NCI-H345 treated with DMSO at 0.1 percent for 48 hours (cell line): ENCODE measurements at regions not wholly inside any gene's neighbourhood (a gene's known extent, or its start where the extent isn't known, plus 50 kb on each side); places are given as distances from the start of the nearest gene placed in this dataset.
"Not testable (repeated sequence)": the region's sequence is repeated elsewhere in the genome, so short reads cannot be mapped to it uniquely, and the experiment has no call there.

ENCODE experiments used
- DNase-seq: peaks from one replicate; lab custom pipeline; 2025; ENCODE audit not compliant: unreplicated experiment; lab: John Stamatoyannopoulos, UW

GRCh38 chr10:35950701-35951100 is 308.6 kb upstream of the FZD8 start:
- DNase-seq = no peak

DNA sequence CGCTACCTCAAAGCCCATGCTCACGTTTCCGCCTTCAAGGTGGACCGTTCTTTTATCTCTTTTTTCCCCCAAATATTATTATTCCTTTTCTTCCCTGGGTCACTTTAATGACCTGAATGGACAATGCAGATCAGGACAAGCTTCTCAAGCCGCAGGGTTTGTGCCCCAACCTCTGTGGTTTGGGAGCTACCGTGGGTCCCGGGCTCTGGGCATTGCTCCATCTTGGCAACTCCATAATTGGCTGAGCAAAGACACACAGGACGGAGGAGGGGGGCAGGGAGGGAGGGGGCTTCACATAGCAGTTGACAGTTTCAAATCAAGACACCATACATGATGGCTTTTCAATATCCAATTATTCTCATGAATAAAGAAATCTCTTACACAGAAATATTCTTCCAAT is 308.1 kb upstream of the FZD8 start:
- no peak for DNase-seq

DNA sequence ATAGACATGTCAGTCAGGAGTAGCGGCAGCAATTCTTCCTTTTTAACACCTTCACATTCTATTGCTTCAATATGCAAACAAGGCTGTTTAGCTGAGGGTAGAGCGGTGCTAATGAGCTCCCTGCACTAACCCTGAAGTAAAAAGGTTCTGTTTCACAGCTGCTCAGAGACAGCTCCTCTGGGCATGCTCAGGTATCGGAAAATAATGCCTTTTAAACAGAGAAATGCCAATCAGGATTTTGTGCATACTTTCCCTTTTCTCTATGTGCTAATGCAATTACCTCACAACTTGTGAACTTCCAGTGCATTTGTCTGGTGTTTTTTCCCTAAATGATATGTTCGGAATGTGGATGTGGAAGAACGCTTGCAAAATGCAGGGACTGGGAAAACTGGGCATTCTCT is 307.7 kb upstream of the FZD8 start:
- no peak for DNase-seq

DNA sequence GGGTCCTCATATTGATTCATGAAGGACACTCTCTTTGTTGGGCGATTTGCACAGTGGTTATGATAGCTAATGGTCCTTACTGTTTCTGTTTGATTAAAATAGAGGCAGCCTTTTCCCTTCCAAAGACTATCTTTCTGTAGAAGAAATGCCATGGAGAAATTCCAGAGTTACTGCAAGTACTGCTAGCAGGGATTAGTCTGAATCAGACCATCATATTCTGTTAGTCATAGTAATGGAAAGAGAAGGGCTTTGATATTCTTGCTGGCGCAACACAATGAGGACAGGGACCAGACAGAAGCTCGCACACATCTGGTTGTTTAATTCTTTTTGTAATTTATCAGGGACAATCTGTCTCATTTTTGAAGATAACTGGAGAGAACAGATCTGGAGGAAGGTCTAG is 304.5 kb upstream of the FZD8 start:
- no peak for DNase-seq

- no peak for DNase-seq
Observed at GRCh38 chr10:35942057-35942456, 300.0 kb upstream of the FZD8 start.

DNA sequence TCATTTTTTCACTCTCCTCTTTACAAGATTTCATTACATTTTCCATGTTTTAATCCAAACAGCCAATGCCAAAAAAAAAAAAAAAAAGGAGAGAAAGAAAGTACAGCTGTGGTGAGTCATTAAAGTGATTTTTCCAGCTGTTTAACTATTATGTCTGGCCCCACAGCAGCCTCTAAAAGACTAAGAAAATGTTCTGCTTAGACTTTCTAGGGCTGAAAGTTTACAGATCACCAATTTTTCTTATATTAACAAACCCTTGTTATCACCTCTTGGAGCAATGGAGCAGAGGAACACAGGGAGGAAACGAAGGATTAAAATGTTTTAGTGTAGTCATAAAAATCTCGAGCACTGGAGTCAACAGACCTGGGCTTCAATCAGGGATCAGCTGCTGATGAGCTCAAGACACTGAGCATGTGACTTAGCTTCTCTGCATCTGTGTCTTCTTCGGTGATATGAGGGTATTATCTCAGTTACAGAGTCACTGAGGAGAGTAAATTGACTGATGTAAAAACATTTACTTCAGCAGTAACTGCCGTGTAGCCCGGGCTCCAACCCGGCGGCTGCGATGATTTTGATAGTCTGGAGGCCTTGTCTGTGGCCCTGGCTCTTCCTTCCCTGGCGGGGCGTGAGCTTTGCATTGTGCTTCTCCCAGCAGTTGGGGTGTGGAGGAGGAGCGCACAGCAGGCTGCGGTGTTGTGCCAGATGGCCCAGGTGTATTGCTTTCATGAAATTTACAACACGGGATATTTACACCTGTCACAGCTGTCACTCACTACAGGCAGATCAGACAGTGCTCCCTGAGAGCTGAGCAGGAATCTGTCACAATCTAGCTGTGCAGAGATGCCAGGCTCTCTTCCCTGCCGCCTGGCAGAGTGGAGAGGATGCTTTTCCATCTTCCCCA is 298.3 kb upstream of the FZD8 start:
- peak; percentile 75 for DNase-seq

DNA sequence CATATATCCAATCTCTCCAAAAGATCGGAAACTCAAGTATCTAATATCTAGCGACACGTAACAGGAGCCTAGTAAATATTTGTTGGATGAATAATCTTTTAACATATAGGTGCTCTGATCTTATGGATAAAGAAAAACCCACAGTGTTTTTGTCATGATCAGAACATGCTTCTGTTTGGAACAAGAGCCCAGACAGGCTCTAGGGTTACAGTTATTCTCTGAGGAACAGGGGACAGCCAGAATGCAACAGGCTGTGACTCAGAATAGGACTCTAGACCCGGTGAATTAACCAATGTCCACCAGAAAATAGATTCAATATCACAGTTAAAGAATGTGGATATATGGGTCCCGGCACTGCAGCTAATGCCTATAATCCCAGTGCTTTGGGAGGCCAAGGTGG is 296.1 kb upstream of the FZD8 start:
- DNase-seq = no peak

DNA sequence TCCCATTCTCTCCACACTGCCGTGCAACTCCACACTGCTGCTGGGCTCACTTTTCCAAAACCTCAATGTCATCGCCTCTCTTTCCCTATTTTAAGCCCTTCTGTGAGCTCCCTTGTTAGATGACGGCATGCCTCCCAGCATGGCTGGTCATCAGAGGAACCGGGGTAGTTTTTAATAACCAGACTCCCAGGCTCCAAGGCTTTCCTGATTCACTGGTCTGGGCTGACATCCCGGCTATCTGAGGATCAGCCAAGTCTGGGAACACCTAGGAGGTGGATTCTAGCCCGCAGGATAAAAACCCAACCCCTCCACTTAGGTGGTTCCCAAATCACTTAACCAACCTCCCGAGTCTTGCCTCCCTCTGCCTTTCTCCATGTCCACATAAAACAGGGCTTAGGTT is 295.4 kb upstream of the FZD8 start:
- DNase-seq = no peak

DNA sequence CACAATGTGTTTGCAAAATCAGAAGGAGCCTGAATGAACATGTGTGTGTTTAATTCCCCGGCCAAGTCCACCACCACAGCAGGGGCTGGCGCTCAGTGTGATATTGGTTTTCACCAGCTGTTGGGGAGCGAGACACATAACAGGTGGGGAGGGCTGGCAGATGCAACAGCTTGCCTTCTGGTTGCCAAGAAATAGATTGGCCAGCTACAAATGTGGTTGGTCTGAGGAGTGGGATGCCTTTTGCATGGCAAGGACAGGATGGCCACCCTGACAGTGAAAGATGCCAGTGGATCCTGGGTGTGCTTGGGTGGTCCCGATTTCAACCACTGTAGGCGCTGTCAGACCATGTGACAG is 292.5 kb upstream of the FZD8 start:
- peak; percentile 35 for DNase-seq

DNA sequence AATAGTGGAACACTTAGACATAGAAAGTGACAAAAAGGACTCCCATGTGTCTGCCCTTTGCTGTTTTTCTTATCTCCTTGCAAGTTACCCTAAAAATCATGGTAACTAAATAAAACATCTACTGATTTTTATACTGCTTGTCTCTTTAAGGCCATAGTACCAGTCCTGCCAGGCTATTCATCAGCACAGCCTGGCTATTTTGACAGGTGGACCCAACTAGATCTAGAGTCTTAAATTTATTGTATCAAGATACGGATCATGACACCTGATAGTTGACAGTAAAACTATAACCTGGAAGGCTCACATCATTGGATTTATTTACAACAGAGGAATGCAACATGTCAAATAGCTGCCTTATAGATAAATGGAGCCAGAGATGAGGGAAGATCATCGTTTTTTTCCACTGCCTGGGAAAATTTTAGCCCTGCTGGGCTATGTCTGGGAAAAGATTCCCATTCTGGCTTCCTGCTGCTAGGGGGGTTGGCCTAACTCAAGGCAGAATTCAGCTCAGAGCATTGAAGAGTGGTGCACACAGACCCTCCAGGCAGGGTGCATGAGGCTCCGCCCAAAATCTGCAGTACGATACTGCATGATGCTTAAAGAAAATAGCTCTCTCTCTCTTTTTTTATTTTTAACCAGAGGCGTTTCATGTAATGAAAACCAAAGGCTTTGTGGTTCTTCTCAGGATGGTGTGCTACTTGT is 292.0 kb upstream of the FZD8 start:
- DNase-seq = peak; percentile 32

DNA sequence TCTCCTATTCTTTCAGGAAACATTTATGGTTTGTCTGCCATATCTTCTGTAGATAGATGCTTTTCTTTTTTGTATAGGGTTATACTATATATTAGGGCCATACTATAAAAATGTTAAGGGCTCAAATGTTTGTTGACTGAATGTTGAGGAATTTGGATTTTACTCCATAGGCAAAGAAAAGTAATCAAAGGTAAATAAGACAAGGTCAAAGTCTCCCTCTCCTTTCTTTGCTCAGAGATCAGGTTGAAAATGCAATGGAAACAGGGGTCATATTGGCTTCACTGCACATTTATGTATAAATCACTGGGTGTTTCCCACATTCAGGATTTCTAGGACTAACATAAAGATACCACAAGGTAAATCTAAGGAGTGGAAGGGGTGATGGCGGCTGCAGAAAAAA is 291.4 kb upstream of the FZD8 start:
- no peak for DNase-seq

- not testable (repeated sequence) for DNase-seq
Observed at GRCh38 chr10:35929962-35930361, 287.9 kb upstream of the FZD8 start.

GRCh38 chr10:35928748-35929147 is 286.7 kb upstream of the FZD8 start:
- no peak for DNase-seq

DNA sequence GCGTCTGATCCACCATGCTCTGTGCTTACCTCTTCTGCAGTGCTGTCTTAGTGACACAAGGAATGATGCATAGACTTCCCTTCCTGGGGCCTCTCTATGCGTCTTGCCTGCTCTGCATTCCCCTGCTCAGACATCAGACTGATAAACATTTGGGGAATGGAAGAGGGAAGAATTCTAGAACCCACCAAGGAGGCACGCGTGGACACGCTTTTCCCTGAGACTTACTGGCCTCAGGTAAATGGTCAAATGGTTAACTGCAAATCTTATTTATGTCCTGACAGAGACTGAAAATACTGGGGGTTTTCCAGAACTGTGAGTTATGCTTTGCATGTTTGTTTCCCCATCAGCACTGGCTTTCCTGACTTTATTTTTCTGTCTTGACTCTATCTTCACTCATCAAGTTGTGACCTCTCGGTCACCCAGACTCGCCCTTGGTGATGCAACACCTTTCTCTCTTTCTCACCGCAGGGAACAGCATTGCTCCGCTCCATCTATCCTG is 285.9 kb upstream of the FZD8 start:
- DNase-seq = no peak

GRCh38 chr10:35927341-35927740 is 285.2 kb upstream of the FZD8 start:
- no peak for DNase-seq

- no peak for DNase-seq
Observed at GRCh38 chr10:35926846-35927245, 284.8 kb upstream of the FZD8 start.

GRCh38 chr10:35925493-35925892 is 283.4 kb upstream of the FZD8 start:
- DNase-seq = no peak

GRCh38 chr10:35924759-35925158 is 282.7 kb upstream of the FZD8 start:
- DNase-seq = no peak

DNA sequence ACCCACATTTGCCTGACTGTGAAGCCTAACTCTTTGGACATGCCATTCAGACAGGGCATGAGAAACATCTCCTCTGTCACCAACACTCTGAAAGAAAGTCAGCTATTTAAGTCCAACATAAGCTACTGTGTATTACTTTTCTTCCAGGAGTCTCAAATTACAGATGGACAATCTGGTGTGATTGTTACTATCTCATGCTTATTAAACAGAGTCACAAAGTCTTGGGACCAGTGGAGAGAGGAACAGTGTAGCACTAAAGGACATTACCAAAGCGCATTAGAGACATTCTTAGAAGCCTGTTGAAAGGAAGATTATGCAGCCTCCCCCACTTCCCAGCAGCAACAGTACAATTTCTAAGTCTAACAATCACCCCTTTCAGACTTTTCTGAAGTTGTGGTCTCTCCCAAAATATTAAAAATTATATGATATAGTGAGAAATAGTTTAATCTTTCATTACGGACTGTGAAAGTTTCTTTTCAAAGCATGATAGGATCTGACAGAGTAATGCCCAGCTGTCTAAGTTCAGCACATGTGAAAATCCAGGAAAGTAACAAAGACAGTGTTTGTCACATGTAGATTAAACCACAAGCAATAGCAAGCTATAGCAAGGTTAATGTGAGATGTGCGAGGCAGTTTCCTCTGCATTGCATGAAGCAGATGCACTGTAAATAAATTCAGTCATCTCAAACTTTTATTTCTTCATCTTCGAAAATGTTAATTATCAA is 280.9 kb upstream of the FZD8 start:
- no peak for DNase-seq

- no peak for DNase-seq
Observed at GRCh38 chr10:35921866-35922350, 279.8 kb upstream of the FZD8 start.

GRCh38 chr10:35916791-35917190 is 274.7 kb upstream of the FZD8 start:
- DNase-seq = no peak

GRCh38 chr10:35913628-35914027 is 271.5 kb upstream of the FZD8 start:
- no peak for DNase-seq
